GM06990 (cell line): ENCODE measurements at regions not wholly inside any gene's neighbourhood (a gene's known extent, or its start where the extent isn't known, plus 50 kb on each side); places are given as distances from the start of the nearest gene placed in this dataset.

Experiments
- DNase-seq: peaks from one replicate; pipeline ENCODE4 v3.0.0-alpha.2; 2011; ENCODE audit not compliant: insufficient read length; ENCODE audit errors: extremely low read depth
- H3K27me3 ChIP-seq: replicated peaks from 2 replicates; pipeline ENCODE4 v1.6.0; 2011; ENCODE audit warnings: low read length; ENCODE audit not compliant: control insufficient read depth, insufficient read depth
- H3K36me3 ChIP-seq: 2 replicates; pipeline ENCODE4 v1.5.1; 2011; ENCODE audit warnings: low read length; ENCODE audit not compliant: control insufficient read depth, insufficient read depth
- H3K4me3 ChIP-seq: replicated peaks from 2 replicates; pipeline ENCODE4 v1.5.1; 2011; ENCODE audit warnings: low read depth, mild to moderate bottlenecking, control low read depth, low read length
- CTCF ChIP-seq: IDR thresholded peaks from 2 replicates; pipeline ENCODE4 v1.5.1; 2011; ENCODE audit warnings: low read length, control low read depth, mild to moderate bottlenecking, inconsistent platforms; ENCODE audit not compliant: insufficient read depth, poor library complexity, severe bottlenecking

GRCh38 chr2:67346718-67347407 is 50.3 kb upstream of the ETAA1 start:
- no peak overlapping the region for H3K4me3 ChIP-seq
- no peaks in the 10 kb centered on the region for H3K27me3 ChIP-seq
- H3K36me3 ChIP-seq, result no peaks in the 10 kb centered on the region
- no peak for DNase-seq
- no peak for TF ChIP-seq CTCF
